PFSK-1 (cell line): ENCODE measurements at regions not wholly inside any gene's neighbourhood (a gene's known extent, or its start where the extent isn't known, plus 50 kb on each side); places are given as distances from the start of the nearest gene placed in this dataset.

Experiments
- FOXP2 ChIP-seq: optimal IDR thresholded peaks from 2 replicates; pipeline ENCODE3; 2011; ENCODE audit warnings: borderline replicate concordance, control low read depth, inconsistent platforms; ENCODE audit not compliant: insufficient read depth; ENCODE audit errors: extremely low read length, extremely low read depth
- POLR2AphosphoS5 ChIP-seq: IDR thresholded peaks from 2 replicates; pipeline ENCODE4 v1.6.1; 2012; ENCODE audit warnings: low read depth, mild to moderate bottlenecking, control low read depth, low read length, moderate library complexity
- REST ChIP-seq, 2 experiments: IDR thresholded peaks; 2 replicates each; pipeline versions ENCODE4 v1.6.1 to v1.8.0; 2011 to 2012; ENCODE audit warnings: low read depth in 2 of 2, low read length in 2 of 2, control low read depth in 1 of 2, inconsistent platforms in 1 of 2, mild to moderate bottlenecking in 1 of 2, moderate library complexity in 1 of 2; ENCODE audit not compliant: insufficient read depth in 1 of 2
- SIN3A ChIP-seq: IDR thresholded peaks from 2 replicates; pipeline ENCODE4 v1.6.1; 2012; ENCODE audit warnings: mild to moderate bottlenecking, low read length, moderate library complexity, borderline replicate concordance; ENCODE audit not compliant: insufficient read depth
- TAF1 ChIP-seq: IDR thresholded peaks from 2 replicates; pipeline ENCODE4 v1.6.1; 2012; ENCODE audit warnings: low read length, control low read depth, borderline replicate concordance; ENCODE audit not compliant: insufficient read depth

GRCh38 chr6:55674672-55675071, 95.7 kb upstream of the HMGCLL1 start:
- TF ChIP-seq REST (IDR thresholded peaks at IDR 0.05; ENCODE audit: insufficient read depth in 1 of 2, low read depth in 2 of 2, low read length in 2 of 2) (no peak), POLR2AphosphoS5 (no peak), TAF1 (no peak), SIN3A (no peak), FOXP2 (no peak)
